LNCAP (cell line): ENCODE measurements at regions not wholly inside any gene's neighbourhood (a gene's known extent, or its start where the extent isn't known, plus 50 kb on each side); places are given as distances from the start of the nearest gene placed in this dataset.

Experiments used
- CTCF ChIP-seq: fragments of 450-650 bp; IDR thresholded peaks from 2 replicates; pipeline ENCODE4 v1.5.1; 2017; ENCODE audit warnings: mild to moderate bottlenecking

- TF ChIP-seq CTCF: no peak
Measured at GRCh38 chr1:223057569-223058093, 85.4 kb downstream of the TLR5 start.
